Heart right ventricle (tissue), 16 donors: ENCODE measurements at regions not wholly inside any gene's neighbourhood (a gene's known extent, or its start where the extent isn't known, plus 50 kb on each side); places are given as distances from the start of the nearest gene placed in this dataset.
A peak's percentile ranks its signal among the peaks of the same experiment; 100 is the strongest.

ENCODE experiments used
- ATAC-seq, 8 donors: fragments of 200-7000 bp; cut with Tn5 transposase; one replicate each; pipeline ENCODE4 v1.9.1; 2020; ENCODE audit warnings: mild to moderate bottlenecking in 8 of 8, moderate library complexity in 8 of 8, moderate number of reproducible peaks in 1 of 8
- DNase-seq, 2 donors: peaks; one replicate each; pipeline ENCODE4 v3.0.0-alpha.2; 2020
- H3K27ac ChIP-seq, 10 donors: fragments of 200-600 bp; sonication (generic) in 2 of 10; one replicate each; pipeline versions ENCODE4 v1.5.0 to v1.8.0; 2020 to 2022; ENCODE audit warnings: mild to moderate bottlenecking in 3 of 10
- H3K27me3 ChIP-seq, 7 donors: fragments of 200-600 bp; one replicate each; pipeline ENCODE4 v1.8.0; 2021 to 2022; ENCODE audit warnings: mild to moderate bottlenecking in 2 of 7
- H3K36me3 ChIP-seq, 9 donors: fragments of 200-600 bp; sonication (generic) in 1 of 9; one replicate each; pipeline versions ENCODE4 v1.5.0 to v1.8.0; 2020 to 2022; ENCODE audit warnings: mild to moderate bottlenecking in 2 of 9
- H3K4me1 ChIP-seq, 9 donors: fragments of 200-600 bp; sonication (generic) in 1 of 9; one replicate each; pipeline versions ENCODE4 v1.5.0 to v1.8.0; 2020 to 2022; ENCODE audit warnings: mild to moderate bottlenecking in 4 of 9
- H3K4me3 ChIP-seq, 10 donors: fragments of 200-600 bp; sonication (generic) in 2 of 10; one replicate each; pipeline versions ENCODE4 v1.5.0 to v1.8.0; 2020 to 2022; ENCODE audit warnings: mild to moderate bottlenecking in 7 of 10, moderate library complexity in 2 of 10
- H3K9me3 ChIP-seq, 11 donors: fragments of 200-600 bp in 10 of 11; sonication (generic) in 2 of 11; one replicate each; pipeline versions ENCODE4 v1.5.0 to v1.8.0; 2013 to 2022; ENCODE audit warnings: mild to moderate bottlenecking in 2 of 11, control low read depth in 1 of 11, moderate library complexity in 1 of 11
- CTCF ChIP-seq, 9 donors: fragments of 200-600 bp; sonication (generic) in 2 of 9; IDR thresholded peaks; one replicate each; pipeline versions ENCODE4 v1.5.0 to v1.8.0; 2021 to 2022; ENCODE audit warnings: antibody characterized with exemption in 9 of 9, mild to moderate bottlenecking in 5 of 9, moderate library complexity in 1 of 9
- WGBS, 2 donors: extraction: QIAGEN DNeasy Blood & Tissue Kit; methylation state at CpG; one replicate each; pipeline ENCODE4 v1.1.7; 2013; ENCODE audit warnings: inconsistent platforms in 1 of 2; 5-methylcytosine and 5-hydroxymethylcytosine counted together
- intact Hi-C, 10 donors: fragments of 100-400 bp; cut with DNase I; formaldehyde crosslinking; loops; one replicate each; pipeline versions ENCODE4 v1.11.1 to v1.14.2; 2022
- donor health status: Arrhythmogenic right ventricular cardiomyopathy.
- donor health status: ischemic (EF 13 %, LVEDD 7.1; RV severe dilation, severe dysfunction).
- donor health status: healthy with polysubstance abuse.
- donor health status: DM: no; HTN: yes; CAD: no.
- donor health status: DM: no; HTN: no; CAD: no.
- donor health status: ischemic (EF 25% LVEDD 6.9; RV normal size, moderate dysfunction).
- donor health status: ischemic (EF 25% LVEDD 5.7; RV mildly dilated, moderate dysfunction).
- donor health status: healthy.
- donor health status: DM: yes; HTN: yes; CAD: no.
- donor health status: Ischemic cardiomyopathy.
- donor health status: ischemic (EF 35%, LVEDD 5.7; RV mildly dilated, moderate dysfunction).
- donor health status: nonischemic (EF 11% LVEDD 7.7; RV severe dilation, severe dysfunction).
- donor health status: DM: yes; HTN: yes; CAD: no.
- donor health status: PGD.
- donor health status: ischemic (EF 29% LVEDD 5.4; RV normal size, mild dysfunction).
- donor health status: nonischemic (EF 23%, LVEDD 6.1; RV moderate dilation, normal function).

GRCh38 chr2:236903978-236904377 lies 181.7 kb upstream of the COPS8 start:
- Histone ChIP-seq H3K9me3 (no peaks in the 10 kb centered on the region), H3K36me3 (no peaks in the 10 kb centered on the region), H3K27ac (no peak overlapping the region), H3K4me3 (no peak overlapping the region), H3K4me1 (no peaks in the 10 kb centered on the region), H3K27me3 (peaks cover 0 to 37% (median 7%) of the 10 kb centered on the region in 7 donors)
- ATAC-seq (no peak), DNase-seq (no peak)
- WGBS, 2 donors: 83 to 88% methylated on average over 11 of the region's 11 CpGs
- TF ChIP-seq CTCF (IDR thresholded peaks at IDR 0.05): no peak
- intact Hi-C loops: no loop called here

- ATAC-seq: no peak
- Histone ChIP-seq H3K27me3 (peaks cover 0 to 33% (median 7%) of the 10 kb centered on the region in 7 donors), H3K27ac (no peak overlapping the region), H3K36me3 (no peaks in the 10 kb centered on the region), H3K4me3 (no peak overlapping the region), H3K4me1 (no peaks in the 10 kb centered on the region), H3K9me3 (no peaks in the 10 kb centered on the region)
- intact Hi-C loops: no loop called here
- DNase-seq: no peak
- WGBS, 2 donors: 85 to 90% methylated on average over 13 of the region's 13 CpGs
- no peak for TF ChIP-seq CTCF (IDR thresholded peaks at IDR 0.05)
Observed at GRCh38 chr2:236904389-236905263, 181.1 kb upstream of the COPS8 start.

GRCh38 chr2:236905976-236906375 lies 179.7 kb upstream of the COPS8 start:
- ATAC-seq (no peak), DNase-seq (no peak)
- no peak for TF ChIP-seq CTCF (IDR thresholded peaks at IDR 0.05)
- 80 to 82% methylated on average over 8 of the region's 8 CpGs for WGBS, 2 donors
- intact Hi-C loops: no loop called here
- no peaks in the 10 kb centered on the region for H3K9me3 ChIP-seq
- no peak overlapping the region for H3K4me3 ChIP-seq
- no peak overlapping the region for H3K27ac ChIP-seq
- peaks cover 0 to 22% (median 7%) of the 10 kb centered on the region in 7 donors for H3K27me3 ChIP-seq
- peaks cover 0 to 3% (median 0%) of the 10 kb centered on the region in 9 donors for H3K4me1 ChIP-seq
- no peaks in the 10 kb centered on the region for H3K36me3 ChIP-seq

GRCh38 chr2:236908439-236909192 lies 177.1 kb upstream of the COPS8 start:
- H3K27me3 ChIP-seq: peaks cover 0 to 16% (median 7%) of the 10 kb centered on the region in 7 donors
- intact Hi-C loops: no loop called here
- H3K9me3 ChIP-seq: no peaks in the 10 kb centered on the region
- DNase-seq (no peak), ATAC-seq (peak in 2 of 8 donors; percentile 28 to 34)
- WGBS, 2 donors: 70 to 79% methylated on average over 15 to 16 of the region's 16 CpGs
- no peak for TF ChIP-seq CTCF (IDR thresholded peaks at IDR 0.05)
- no peak overlapping the region for H3K4me3 ChIP-seq
- no peaks in the 10 kb centered on the region for H3K36me3 ChIP-seq
- peaks cover 0 to 7% (median 0%) of the 10 kb centered on the region in 9 donors for H3K4me1 ChIP-seq
- no peak overlapping the region for H3K27ac ChIP-seq
